ENCODE measurements at regions not wholly inside any gene's neighbourhood (a gene's known extent, or its start where the extent isn't known, plus 50 kb on each side); places are given as distances from the start of the nearest gene placed in this dataset.

DNA sequence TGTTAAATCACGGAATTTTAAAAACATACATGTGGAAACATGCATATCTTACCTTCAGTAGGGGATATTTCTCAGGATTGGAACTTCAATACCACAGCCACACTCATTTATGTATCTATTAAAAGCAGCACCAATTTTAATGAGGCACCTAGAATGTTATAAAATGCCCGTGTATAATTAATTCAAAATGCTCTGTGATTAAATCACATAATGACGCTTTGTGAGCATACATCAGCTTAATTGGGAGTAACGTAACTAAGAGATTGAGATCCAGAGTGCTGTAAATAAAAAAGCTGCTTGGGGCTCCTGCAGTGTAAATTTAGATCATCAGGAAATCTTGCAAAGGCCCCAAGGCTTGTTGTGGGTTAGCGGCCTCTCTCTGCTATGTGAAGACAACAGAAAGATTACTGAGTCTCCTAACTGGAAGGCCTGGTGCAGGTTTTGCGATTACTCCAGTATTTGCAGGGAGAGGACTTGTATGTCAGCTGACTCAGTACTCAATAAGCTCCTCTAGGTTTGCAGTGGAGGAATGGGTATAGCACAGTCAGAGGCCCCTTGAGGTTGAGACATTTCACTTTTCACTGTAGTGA is 195.5 kb upstream of the PHYHIPL start:
- TF ChIP-seq, protein P1, sequence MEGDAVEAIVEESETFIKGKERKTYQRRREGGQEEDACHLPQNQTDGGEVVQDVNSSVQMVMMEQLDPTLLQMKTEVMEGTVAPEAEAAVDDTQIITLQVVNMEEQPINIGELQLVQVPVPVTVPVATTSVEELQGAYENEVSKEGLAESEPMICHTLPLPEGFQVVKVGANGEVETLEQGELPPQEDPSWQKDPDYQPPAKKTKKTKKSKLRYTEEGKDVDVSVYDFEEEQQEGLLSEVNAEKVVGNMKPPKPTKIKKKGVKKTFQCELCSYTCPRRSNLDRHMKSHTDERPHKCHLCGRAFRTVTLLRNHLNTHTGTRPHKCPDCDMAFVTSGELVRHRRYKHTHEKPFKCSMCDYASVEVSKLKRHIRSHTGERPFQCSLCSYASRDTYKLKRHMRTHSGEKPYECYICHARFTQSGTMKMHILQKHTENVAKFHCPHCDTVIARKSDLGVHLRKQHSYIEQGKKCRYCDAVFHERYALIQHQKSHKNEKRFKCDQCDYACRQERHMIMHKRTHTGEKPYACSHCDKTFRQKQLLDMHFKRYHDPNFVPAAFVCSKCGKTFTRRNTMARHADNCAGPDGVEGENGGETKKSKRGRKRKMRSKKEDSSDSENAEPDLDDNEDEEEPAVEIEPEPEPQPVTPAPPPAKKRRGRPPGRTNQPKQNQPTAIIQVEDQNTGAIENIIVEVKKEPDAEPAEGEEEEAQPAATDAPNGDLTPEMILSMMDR (IDR thresholded peaks at IDR 0.05), result no peak
- TF ChIP-seq HEYL (CRISPR knock-in tag; IDR thresholded peaks at IDR 0.05), result no peak
